Osteocyte (in vitro differentiated cells): ENCODE measurements at regions not wholly inside any gene's neighbourhood (a gene's known extent, or its start where the extent isn't known, plus 50 kb on each side); places are given as distances from the start of the nearest gene placed in this dataset.
"Not testable (repeated sequence)": the region's sequence is repeated elsewhere in the genome, so short reads cannot be mapped to it uniquely, and the experiment has no call there.

Source experiments
- DNase-seq: peaks from one replicate; pipeline ENCODE4 v3.0.0; 2021; ENCODE audit warnings: mixed read lengths; ENCODE audit not compliant: unreplicated experiment; ENCODE audit errors: extremely low spot score
- H3K27ac Mint-ChIP-seq: one replicate; pipeline ENCODE4 v1.8.0; 2021; ENCODE audit warnings: mild to moderate bottlenecking, mixed read lengths; ENCODE audit not compliant: unreplicated experiment
- H3K27me3 Mint-ChIP-seq: one replicate; pipeline ENCODE4 v1.8.0; 2021; ENCODE audit warnings: mixed read lengths; ENCODE audit not compliant: unreplicated experiment
- H3K36me3 Mint-ChIP-seq: one replicate; pipeline ENCODE4 v1.8.0; 2021; ENCODE audit warnings: mixed read lengths; ENCODE audit not compliant: unreplicated experiment
- H3K4me1 Mint-ChIP-seq: one replicate; pipeline ENCODE4 v1.8.0; 2021; ENCODE audit warnings: mixed read lengths; ENCODE audit not compliant: unreplicated experiment
- H3K4me3 Mint-ChIP-seq: one replicate; pipeline ENCODE4 v1.8.0; 2021; ENCODE audit warnings: mild to moderate bottlenecking, moderate library complexity, mixed read lengths; ENCODE audit not compliant: unreplicated experiment
- H3K9me3 Mint-ChIP-seq: one replicate; pipeline ENCODE4 v1.8.0; 2021; ENCODE audit warnings: mixed read lengths; ENCODE audit not compliant: unreplicated experiment
- CTCF ChIP-seq: fragments of 200-600 bp; sonication (generic); IDR thresholded peaks from 2 replicates; pipeline ENCODE4 v1.5.0; 2021; ENCODE audit warnings: antibody characterized with exemption, mild to moderate bottlenecking, moderate library complexity

- no peaks in the 10 kb centered on the region for H3K27me3 Mint-ChIP-seq
- no peak overlapping the region for H3K4me3 Mint-ChIP-seq
- no peaks in the 10 kb centered on the region for H3K36me3 Mint-ChIP-seq
- DNase-seq, result no peak
- peaks cover 15% of the 10 kb centered on the region for H3K9me3 Mint-ChIP-seq
- no peak for TF ChIP-seq CTCF
- H3K4me1 Mint-ChIP-seq, result no peaks in the 10 kb centered on the region
- H3K27ac Mint-ChIP-seq, result no peak overlapping the region
Observed at GRCh38 chr2:123514613-123515207, 510.4 kb upstream of the CNTNAP5 start.

- H3K4me1 Mint-ChIP-seq, result no peaks in the 10 kb centered on the region
- no peak overlapping the region for H3K4me3 Mint-ChIP-seq
- no peak for TF ChIP-seq CTCF
- no peaks in the 10 kb centered on the region for H3K27me3 Mint-ChIP-seq
- H3K9me3 Mint-ChIP-seq, result peaks cover 20% of the 10 kb centered on the region
- no peaks in the 10 kb centered on the region for H3K36me3 Mint-ChIP-seq
- no peak for DNase-seq
- no peak overlapping the region for H3K27ac Mint-ChIP-seq
Observed at GRCh38 chr2:123518367-123518766, 506.7 kb upstream of the CNTNAP5 start.

DNA sequence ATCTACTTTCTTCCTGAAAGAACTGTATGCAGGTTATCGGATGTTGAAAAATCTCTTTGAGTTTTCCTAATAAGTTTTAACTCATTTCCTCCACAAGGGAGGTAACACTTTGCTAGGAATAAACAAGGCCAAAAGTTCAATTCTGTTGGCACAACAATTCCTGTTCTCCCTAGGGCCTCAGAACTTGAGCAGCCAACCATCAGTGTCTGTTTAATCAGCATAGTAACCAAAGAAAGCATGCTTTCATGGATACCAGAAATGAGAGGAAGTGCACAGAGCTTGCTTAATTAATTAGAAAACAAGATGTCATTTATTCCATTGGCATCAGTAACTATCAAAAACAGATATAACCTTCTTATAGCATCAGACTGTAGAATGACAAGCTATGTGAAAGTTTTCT lies 503.2 kb upstream of the CNTNAP5 start:
- no peak overlapping the region for H3K4me3 Mint-ChIP-seq
- peaks cover 26% of the 10 kb centered on the region for H3K9me3 Mint-ChIP-seq
- no peaks in the 10 kb centered on the region for H3K36me3 Mint-ChIP-seq
- no peak for DNase-seq
- no peaks in the 10 kb centered on the region for H3K4me1 Mint-ChIP-seq
- no peaks in the 10 kb centered on the region for H3K27me3 Mint-ChIP-seq
- H3K27ac Mint-ChIP-seq, result no peak overlapping the region
- TF ChIP-seq CTCF, result no peak

DNA sequence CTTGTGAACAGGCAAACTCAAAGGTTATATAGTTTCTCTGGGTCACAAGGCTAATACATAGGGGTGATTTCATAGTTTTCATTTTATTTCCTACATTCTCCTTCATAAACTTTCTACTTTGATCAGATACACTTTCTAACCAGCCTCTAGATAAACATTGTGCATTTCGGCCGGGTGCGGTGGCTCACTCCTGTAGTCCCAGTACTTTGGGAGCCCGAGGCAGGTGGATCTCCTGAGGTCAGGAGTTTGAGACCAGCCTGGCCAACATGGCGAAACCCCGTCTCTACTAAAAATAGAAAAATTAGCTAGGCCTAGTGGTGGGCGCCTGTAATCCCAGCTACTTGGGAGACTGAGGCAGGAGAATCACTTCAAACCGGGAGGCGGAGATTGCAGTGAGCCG lies 502.6 kb upstream of the CNTNAP5 start:
- H3K9me3 Mint-ChIP-seq, result peaks cover 20% of the 10 kb centered on the region
- not testable (repeated sequence) for H3K4me3 Mint-ChIP-seq

GRCh38 chr2:123528996-123529707 lies 495.9 kb upstream of the CNTNAP5 start:
- no peak for TF ChIP-seq CTCF
- Mint-ChIP-seq H3K9me3 (peaks cover 24% of the 10 kb centered on the region), H3K36me3 (no peaks in the 10 kb centered on the region), H3K27ac (no peak overlapping the region), H3K4me1 (no peaks in the 10 kb centered on the region), H3K27me3 (no peaks in the 10 kb centered on the region), H3K4me3 (no peak overlapping the region)
- no peak for DNase-seq

More for the DNA sequence above, 502.6 kb upstream of the CNTNAP5 start:
- not testable (repeated sequence) for H3K27me3 Mint-ChIP-seq, H3K4me1 Mint-ChIP-seq, DNase-seq, H3K36me3 Mint-ChIP-seq, H3K27ac Mint-ChIP-seq
